Hepatocyte (in vitro differentiated cells): ENCODE measurements at regions not wholly inside any gene's neighbourhood (a gene's known extent, or its start where the extent isn't known, plus 50 kb on each side); places are given as distances from the start of the nearest gene placed in this dataset.

ENCODE experiments used
- CTCF ChIP-seq: fragments of 200-600 bp; sonication (generic); IDR thresholded peaks from 2 replicates; pipeline ENCODE4 v1.5.1; 2016; ENCODE audit warnings: antibody characterized with exemption, mild to moderate bottlenecking; ENCODE audit not compliant: poor library complexity
- EZH2phosphoT487 ChIP-seq: fragments of 200-600 bp; sonication (generic); IDR thresholded peaks from one replicate; pipeline ENCODE4 v1.6.1; 2018; ENCODE audit warnings: antibody characterized with exemption, mild to moderate bottlenecking, low read depth, moderate library complexity; ENCODE audit not compliant: unreplicated experiment, severe bottlenecking

DNA sequence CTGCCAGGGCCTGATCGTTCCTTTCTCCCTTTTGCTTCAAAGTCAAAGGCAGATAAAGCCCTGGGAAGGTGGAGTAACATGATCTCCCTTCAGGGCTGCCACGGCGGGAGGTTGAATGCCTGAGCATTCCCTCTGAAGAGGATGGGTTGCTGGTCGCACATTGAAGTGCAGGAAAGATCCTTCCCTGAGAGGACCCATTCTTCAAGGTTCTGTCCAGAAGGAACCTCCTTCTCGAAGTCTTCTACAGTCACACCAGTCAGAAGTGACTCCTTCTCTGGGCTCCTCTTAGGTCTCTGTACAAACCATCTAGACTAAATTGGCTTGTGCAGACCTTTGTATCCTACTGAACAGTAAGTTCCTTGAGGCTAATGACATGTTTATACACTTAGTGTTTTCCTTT is 192.6 kb upstream of the VGLL2 start:
- TF ChIP-seq EZH2phosphoT487 (no peak), CTCF (no peak)
